B cell (primary cell): ENCODE measurements at regions not wholly inside any gene's neighbourhood (a gene's known extent, or its start where the extent isn't known, plus 50 kb on each side); places are given as distances from the start of the nearest gene placed in this dataset.

ENCODE experiments used
- EZH2 ChIP-seq: IDR thresholded peaks from 2 replicates; pipeline ENCODE4 v1.6.1; 2012; ENCODE audit warnings: borderline replicate concordance, low read depth, mild to moderate bottlenecking, moderate library complexity, low read length; ENCODE audit not compliant: insufficient read depth, poor library complexity, severe bottlenecking
- TF ChIP-seq, protein P1 (sequence below): fragments of 200-600 bp; IDR thresholded peaks from one replicate; pipeline ENCODE4 v1.8.0; 2022; ENCODE audit warnings: antibody characterized with exemption, mild to moderate bottlenecking

GRCh38 chr10:55766212-55766611 lies 594.8 kb downstream of the ZWINT start:
- TF ChIP-seq, protein P1, sequence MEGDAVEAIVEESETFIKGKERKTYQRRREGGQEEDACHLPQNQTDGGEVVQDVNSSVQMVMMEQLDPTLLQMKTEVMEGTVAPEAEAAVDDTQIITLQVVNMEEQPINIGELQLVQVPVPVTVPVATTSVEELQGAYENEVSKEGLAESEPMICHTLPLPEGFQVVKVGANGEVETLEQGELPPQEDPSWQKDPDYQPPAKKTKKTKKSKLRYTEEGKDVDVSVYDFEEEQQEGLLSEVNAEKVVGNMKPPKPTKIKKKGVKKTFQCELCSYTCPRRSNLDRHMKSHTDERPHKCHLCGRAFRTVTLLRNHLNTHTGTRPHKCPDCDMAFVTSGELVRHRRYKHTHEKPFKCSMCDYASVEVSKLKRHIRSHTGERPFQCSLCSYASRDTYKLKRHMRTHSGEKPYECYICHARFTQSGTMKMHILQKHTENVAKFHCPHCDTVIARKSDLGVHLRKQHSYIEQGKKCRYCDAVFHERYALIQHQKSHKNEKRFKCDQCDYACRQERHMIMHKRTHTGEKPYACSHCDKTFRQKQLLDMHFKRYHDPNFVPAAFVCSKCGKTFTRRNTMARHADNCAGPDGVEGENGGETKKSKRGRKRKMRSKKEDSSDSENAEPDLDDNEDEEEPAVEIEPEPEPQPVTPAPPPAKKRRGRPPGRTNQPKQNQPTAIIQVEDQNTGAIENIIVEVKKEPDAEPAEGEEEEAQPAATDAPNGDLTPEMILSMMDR: no peak
- TF ChIP-seq EZH2: no peak
